ENCODE measurements at regions not wholly inside any gene's neighbourhood (a gene's known extent, or its start where the extent isn't known, plus 50 kb on each side); places are given as distances from the start of the nearest gene placed in this dataset.

DNA sequence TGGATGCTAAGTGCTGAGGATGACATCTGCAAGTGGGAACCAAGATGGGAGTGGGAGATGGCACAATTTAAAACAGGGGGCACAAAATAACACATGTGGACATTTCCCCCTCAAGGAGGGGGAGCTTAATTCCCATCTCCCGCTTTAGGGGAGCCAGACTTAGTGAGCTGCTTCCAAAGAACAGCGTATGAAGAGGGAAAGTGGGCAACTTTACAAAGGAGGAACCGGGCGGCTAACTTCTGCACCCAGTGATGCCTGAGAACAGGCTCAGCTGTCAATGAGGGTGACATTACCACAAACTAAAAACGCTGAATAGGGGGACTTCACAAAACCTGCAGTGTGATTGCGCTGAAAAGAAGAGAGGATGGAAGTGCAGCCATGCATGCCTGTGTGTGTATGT is 95.5 kb upstream of the NXT1 start:
- TF ChIP-seq POLR2A (IDR thresholded peaks at IDR 0.05; ENCODE audit: low read length) (no peak), GATA1 (IDR thresholded peaks at IDR 0.05; ENCODE audit: low read depth, low read length) (no peak)
